T-helper 9 cell (primary cell): ENCODE measurements at regions not wholly inside any gene's neighbourhood (a gene's known extent, or its start where the extent isn't known, plus 50 kb on each side); places are given as distances from the start of the nearest gene placed in this dataset.
A peak's percentile ranks its signal among the peaks of the same experiment; 100 is the strongest.
"Not testable (repeated sequence)": the region's sequence is repeated elsewhere in the genome, so short reads cannot be mapped to it uniquely, and the experiment has no call there.

Experiments
- DNase-seq: peaks from one replicate; pipeline ENCODE4 v3.0.0-alpha.2; 2020

DNA sequence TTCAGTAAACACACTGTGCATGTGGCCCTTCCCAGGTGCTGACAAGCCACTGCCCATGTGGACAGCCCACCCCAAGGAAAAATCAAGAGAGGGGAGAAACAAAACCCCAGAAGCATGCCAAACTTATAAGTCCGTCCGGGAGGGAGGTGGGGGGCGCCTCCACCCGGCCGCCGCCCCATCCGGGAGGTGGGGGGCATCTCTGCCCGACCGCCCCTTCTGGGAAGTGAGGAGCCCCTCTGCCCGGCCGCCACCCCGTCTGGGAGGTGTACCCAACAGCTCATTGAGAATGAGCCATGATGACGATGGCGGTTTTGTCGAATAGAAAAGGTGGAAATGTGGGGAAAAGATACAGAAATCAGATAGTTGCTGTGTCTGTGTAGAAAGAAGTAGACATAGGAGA, 53.8 kb upstream of the C2CD4B start:
- DNase-seq, result no peak

DNA sequence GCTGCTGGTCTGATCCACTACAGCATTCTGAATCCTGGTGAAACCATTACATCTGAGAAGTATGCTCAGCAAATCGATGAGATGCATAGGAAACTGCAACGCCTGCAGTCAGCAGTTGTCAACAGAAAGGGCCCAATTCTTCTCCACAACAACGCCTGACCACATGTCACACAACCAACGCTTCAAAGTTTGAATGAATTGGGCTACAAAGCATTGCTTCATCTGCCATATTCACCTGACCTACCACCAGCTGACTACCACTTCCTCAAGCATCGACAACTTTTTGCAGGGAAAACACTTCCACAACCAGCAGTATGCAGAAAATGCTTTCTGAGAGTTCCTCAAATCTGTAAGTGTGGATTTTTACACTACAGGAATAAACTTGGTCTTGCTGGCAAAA, 54.7 kb upstream of the C2CD4B start:
- no peak for DNase-seq

DNA sequence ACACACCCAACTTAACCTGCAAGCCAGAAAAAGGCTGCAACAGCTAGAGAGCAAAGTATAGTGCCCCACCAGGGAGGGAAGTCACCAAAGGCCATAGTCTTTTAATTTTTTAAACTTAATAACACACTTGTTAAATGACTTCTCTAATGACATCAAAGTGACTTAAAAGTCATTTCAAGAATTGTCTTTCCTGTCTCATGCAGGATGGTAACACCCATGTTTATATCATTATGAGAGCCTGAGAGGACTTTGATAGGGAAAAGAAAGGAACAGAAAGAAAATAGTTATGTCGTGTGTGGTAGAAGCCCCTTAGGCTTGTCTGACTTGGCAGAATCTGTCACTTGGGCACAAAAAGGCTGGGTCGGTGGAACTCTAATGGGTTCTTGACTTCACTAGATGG, 57.9 kb upstream of the C2CD4B start:
- DNase-seq, result no peak

DNA sequence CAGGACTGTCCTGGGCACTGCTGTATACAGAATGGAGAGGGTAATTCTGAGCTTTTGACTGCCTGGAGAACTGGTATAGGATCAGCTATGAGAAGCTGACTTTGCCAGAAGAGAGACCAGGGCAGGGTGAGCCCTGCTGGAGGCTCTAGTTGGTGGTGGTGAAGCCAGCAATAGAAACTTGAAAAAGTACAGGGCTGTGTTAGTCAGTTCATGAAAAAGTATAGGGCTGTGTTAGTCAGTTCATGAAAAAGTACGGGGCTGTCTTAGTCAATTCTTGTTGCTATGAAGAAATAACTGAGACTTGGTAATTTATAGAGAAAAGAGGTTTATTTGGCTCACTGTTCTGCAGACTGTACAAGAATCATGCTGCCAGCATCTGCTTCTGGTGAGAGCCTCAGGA, 63.5 kb upstream of the C2CD4B start:
- no peak for DNase-seq

DNA sequence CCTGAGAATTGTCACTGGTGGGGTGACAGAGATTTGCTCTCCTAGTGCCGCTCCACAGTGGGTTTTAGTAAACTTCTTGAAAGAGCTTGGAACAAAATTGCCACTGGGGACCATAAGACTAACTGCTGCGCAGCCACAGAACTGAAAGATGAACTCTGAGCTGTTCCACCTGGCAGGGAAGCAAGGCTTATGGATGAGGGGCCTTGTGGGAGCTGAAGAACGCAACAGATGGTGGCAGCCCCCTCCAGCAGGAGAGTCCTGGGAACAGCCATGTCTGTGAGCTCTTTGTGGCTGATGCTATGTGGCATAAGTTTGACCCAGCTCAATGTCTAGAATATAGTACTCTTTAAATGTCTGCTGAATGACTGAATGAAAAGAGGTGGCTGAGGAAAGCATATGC, 66.8 kb upstream of the C2CD4B start:
- no peak for DNase-seq

DNA sequence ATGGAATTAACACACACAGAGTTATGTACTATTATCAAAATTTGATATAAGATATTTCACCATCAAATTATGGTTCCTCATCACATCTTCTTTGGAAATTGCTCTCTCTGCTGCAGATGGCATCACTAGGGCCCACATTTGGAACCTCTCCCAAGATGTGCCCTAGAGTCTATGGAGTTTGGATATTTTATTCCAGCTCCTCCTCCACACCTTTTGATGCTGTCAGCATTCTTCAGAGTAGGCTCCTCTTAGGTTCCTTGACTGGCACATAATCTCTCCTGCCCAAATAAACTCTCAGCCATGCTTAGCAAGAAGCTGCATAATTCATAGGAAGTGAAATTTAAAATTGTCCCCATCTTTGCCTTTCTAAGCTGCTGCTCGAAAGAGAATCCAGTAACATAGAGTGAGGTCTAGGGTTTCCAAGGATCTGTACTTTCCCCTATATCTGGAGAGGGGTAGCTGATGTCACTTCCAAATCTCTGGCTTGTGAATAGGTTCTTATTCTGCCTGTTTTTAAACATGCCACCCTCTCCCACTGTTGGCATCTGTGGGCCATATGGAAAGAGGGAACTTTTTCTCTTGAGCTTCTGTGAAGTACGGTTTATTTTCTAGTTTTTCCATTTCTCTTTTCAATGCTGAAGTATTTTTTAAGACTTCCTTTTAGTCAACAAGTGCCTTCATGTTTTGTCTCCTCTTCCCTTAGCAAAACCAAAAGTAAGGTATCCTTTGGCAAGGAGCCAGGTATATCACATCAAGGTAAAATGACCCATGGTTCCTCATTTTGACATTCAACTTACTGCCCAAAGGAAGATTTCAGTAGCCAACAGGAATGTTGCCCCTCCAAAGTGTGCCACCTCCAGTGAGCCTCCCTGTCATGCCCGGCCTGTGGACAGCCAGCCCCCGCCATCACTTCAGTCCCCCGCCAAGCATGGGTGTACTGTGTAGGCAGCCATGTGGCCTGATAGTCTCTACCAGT, 75.3 kb upstream of the C2CD4B start:
- DNase-seq, result no peak

DNA sequence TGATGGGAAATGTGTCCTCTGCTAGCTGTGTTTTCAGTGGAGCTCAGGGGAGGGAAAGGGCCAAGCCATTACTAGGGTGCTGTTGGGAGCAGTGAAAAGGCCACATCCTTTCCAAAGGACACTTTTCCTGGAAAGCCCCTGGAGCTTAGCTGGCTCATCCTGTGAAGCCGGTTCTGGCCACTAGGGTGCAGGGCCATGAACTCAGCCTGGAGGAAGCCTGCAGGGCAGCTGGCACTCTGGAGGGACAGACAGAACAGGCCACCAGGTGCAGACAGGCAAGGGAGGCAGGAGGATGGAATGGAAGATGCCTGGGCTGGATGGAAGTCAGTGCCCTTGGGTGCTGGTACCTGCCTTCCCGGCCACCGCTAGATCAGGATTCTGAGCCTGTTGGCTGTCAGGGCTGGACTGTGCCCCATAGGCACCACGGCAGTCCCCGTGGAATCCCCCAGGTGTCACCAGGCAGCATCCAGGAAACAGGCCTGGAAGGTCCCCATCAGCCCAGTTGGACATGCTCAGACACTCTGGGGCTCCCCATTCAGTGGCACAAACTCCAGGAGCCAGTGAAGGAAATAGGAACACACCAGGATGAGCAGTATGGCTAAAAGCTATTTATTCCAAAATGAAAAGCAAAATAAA, 76.2 kb upstream of the C2CD4B start:
- no peak for DNase-seq

DNA sequence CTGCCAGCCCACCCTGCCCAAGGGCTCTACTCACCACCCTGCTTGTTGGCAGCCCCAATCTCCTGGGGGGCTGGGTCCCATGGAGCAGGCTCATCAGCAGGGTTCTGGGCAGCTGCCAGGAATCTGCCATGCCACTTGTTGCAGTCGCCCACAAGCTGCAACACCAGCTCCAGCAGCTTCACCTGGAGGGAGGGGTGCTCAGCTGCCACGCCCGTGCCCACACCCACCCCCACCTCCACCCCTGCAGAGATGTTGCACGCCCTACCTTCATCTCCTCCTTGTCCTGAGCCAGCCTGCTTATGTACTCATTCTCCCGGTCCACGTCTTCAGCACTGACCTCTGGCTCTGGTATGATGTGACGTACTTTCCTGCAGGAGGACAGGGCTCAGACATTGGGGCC, 77.9 kb upstream of the C2CD4B start:
- DNase-seq, result no peak

DNA sequence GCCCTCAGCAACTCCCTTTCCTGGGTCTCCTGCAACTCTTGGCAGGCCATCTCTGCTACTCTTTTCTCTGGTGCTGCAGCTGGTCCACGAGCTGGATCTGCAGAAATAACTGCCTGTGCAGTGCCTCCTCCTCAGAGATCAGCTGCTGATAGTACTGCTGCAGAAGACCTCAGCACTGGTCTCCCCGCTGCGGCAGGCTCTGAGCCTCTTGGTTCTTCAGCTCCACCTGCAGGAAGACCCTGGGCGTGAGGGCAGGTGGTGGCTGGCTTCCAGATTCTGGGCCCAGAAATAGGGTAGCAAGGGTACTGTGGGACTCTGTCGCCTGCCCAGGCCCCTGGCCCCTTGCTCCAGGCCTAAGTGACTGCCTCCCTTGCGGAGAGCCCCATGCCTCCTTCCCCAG, 79.7 kb upstream of the C2CD4B start:
- DNase-seq, result no peak

DNA sequence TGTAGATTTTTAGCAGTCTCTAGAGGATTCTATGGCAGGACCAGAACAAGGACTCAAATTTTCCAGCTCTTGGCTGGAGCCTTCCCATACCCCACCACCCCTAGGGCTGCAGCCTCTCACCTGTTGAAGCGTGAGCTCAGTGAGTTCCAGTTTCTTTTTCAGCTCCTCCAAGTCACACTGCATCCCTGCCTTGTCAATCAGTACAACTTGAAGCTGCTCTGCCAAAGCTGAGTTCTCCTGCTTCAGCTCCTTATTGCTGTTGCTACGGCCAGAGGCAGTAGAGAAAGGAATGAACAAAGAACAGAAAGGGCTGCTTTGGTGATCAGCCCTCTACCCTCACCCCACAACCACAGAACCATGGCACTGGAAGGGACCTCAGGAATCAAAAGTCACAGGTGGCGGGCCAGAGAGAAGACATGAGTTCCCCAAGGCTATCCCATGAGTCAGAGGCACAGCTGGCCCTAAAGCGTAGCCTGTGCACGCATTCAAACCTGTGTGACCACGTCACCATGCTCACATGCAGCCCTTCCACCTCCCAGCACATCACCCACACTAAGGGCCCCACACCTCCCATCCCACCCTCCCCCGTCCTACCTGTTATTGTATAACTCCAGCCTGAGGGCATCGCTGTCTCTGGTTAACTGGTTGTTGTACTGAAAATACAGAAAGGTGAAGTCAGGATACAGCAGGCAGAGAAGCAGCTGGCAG, 83.3 kb upstream of the C2CD4B start:
- no peak for DNase-seq

DNA sequence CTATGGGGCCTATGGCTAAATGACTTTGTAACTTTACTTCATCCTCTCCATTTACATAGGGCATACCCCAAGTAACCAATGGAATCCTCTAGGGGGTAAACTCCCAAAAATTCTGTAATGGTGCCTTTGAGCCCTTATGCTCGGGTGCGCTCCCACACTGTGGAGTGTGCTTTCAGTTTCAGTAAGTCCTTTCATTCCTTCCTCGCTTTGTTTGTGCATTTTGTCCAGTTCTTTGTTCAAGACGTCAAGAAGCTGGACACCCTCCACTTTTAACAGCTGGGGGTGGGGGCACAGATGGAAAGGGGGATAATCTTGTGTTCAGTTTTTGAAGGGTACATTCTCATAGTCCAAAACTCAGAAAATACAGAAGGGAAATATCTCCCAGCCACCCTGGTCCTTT, 84.4 kb upstream of the C2CD4B start:
- no peak for DNase-seq

DNA sequence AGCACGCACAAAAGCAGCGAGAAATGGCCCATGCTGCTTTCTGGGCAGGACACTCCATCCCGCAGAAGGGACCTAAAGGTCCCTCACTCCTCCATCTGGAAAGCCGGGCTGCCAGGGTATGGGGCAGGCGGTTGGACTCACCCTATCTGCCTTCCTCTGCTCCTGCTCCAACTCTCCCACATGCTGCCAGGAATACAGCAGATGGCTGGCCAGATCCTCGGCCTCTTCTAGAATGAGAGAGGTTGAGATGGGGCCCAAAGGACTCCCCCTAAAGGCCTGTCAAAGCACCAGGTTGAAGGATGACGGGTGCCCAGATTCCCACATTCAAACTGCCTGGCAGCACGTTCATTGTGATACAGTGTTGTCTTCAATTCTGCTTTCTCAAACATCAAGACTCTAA, 85.1 kb upstream of the C2CD4B start:
- no peak for DNase-seq

DNA sequence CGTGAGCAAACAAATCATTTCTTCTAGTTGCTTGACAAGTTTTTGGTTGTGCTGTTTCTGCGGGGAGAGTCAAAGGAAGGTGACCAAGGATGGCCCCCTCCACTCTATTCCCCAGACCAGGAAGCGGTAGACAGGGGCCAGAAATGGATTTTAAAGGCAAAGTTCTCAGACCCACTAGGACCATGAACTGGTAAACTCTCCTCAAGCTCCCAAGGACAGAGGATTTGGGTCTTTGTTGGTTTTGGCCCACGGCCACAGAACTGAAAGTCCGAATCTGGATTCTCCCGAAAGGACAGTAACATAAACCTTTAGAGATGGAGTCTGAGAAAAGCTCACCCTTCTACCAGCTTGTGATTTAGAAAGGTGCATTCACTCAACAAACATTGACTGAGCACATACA, 85.9 kb upstream of the C2CD4B start:
- DNase-seq, result no peak

DNA sequence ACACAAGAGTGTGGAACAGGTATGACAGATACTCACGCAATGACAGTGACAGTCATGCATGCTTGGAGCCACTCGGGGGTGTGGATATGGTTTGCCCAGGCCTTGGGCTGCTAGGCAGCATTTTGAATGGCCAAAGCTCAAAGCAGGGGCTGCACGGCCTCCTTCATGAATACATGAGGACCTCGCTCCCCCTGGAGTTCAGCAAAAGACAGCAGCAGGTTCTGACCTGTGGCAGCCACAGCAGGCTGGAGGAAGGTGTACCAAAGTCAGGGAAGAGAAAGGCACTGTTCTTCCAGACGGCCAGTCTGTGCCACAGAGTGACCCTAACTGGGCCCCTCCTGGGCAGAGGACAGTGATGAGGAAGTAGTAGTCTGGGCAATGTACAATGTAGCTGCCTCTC, 88.2 kb upstream of the C2CD4B start:
- DNase-seq, result no peak

DNA sequence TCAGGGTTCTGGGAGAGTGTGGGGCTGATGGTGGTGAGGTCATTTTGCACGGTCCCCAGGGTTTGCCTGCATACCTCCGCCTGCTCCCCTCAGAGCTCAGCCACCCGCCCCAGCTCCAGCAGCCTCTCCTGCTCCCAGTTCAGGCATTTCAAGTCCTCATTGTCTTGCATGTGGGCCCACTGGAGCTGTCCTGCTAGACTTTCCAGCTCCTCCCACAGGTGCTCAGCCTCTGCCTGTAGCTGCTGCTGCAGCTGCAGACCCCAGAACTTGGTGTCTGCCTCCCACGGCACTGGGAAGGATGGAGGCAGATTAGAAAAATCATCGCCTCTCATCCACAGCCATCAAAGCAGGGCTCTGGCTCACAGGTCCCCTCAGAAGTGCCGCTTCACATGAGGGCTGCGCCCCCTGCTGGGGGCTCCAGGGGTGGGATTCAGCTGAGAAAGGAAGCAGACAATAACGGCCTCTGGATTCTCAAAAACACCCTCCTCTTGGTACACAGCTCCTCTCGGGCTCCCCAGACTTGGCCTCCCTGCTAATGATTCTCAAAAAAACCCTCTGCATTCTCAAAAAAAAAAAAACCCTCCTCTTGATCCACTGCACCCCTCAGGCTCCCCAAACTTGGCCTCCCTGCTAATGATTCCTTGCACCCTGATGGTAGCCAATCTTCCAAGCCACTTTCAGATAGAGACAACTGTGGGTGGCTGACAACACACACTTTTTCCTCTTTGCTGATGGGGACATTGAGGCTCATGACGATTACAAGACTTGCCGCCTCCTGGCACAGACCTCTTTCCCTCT, 89.3 kb upstream of the C2CD4B start:
- DNase-seq, result peak; percentile 55

DNA sequence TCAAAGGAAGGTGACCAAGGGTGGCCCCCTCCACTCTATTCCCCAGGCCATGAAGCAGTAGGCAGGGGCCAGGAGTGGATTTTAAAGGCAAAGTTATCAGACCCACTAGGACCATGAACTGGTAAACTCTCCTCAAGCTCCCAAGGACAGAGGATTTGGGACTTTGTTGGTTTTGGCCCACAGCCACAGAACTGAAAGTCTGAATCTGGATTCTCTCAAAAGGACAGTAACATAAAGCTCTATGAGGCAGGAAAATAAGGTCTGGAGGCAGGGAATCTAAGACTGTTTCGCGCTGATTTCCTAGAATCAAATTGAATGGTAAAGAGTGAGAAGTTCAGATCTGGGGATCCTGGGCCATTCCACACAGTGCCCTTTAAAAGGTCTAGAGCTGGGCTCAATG, 91.3 kb upstream of the C2CD4B start:
- DNase-seq, result not testable (repeated sequence)

DNA sequence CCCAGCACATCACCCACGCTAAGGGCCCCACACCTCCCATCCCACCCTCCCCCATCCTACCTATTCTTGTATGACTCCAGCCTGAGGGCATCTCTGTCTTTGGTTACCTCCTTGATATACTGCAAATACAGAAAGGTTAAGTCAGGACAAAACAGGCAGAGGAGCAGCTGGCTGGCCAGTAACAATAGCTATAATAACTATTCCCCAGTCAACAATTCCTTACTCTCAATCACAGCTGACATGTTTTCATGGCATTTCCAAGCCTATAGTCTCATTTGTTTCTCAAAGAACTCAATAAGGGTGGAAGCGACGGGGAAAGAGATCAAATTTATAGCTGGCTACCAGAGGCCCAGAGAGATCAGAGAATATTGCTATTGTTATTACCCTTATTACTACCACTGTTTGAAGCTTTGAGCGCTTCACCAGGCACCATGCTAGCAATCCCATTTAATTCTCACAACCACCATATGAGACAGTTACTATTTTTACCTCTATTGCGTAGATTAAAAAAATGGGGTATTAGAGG, 93.0 kb upstream of the C2CD4B start:
- no peak for DNase-seq

DNA sequence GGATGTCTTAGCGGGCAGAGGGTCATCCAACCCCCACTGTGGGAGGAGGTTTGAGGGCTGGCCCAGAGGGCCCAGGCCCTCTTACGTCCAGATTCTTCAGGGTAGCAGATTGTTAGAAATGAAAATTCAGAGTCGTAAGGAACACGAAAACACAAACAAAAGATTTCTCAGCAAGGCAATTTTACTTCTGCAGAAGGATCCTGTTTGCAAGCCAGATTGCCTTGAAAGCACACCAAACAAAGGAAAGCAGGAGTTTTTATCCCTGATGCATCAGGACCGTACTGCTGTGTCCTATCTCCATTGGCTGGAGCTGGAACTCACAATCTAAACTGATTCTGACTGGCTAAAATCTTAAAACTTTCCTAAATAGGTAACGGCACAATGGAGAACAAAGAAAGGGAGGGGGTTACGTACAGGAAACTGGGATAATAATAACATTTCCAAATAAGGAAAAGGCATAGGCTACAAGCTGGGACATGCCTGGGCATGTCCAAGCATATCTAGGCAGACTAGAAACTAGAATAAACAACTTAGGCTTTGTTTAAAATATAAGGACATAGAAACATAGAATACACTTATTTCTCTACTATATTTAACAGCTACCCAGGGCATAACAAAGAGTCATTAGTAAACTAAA, 97.3 kb upstream of the C2CD4B start:
- DNase-seq, result no peak

DNA sequence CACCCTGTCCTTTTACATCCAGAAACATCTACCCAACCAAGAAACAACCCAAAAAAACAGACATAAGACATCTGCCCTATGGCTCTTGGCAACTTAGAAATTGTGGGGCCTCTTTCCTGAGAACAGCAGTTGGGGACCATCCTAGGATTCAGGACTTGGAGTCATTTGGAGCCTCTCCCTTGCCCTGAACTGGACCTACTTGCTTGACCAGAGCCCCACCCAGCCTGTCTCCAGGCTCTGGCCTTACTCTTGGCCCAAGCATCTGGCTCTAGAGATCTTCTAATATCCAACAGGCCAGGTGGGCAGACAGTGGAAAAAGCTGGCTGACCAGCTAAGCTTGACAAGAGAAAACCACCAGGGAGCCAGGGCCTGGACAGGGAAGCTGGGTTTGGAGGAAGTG, 99.1 kb upstream of the C2CD4B start:
- DNase-seq, result no peak

DNA sequence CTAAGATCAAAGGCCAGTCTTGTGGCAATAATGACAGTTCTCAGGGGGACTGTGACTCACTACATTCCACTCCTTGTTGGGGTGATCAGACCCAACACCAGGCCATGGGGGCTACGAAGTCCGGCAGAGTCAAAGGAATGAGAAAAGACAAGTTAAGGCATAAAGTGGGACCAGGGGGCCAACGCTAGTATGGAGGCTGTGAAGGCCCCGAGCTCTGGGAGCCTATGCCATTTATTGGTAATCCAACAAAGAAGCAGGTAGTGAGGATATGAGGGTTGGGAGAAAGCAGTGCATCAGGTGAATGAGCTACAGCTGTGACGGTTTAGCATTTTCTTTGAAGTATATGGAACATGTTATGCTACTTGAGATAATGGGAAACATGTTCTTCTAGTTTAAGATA, 104.4 kb upstream of the C2CD4B start:
- no peak for DNase-seq

DNA sequence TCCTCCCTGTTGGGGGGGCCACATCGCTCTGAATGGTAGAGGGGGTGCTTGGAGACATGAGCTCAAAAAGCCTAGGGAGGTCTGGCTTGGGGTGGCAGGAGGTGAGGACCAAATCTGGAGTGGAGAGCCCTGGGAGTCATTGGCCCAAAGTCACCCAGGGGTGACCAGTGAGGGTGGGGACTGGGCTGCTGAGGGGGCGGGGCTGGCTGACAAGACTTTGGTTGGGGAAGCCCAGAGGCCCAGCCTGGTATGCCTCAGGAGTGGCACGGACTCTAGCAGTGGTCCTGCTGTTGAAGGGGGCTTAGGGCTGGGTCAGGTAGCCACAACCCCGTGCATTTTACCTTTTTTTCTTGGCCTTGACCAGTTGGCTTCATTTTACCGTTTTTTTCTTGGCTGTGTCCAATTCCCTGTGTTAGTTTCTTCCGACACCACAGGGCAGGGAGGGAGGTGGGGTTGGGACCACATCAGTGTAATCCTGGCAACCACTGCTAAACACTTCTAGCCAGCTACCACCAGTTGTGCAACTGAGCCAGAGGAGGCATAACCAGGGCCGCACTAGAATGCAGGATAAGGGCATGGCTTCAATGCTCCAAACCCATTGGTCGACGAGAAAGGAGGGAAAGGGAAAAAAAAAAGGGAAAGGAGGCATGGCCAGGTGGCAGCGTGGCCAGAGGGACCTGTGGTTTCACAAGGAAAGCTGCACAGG, 105.3 kb upstream of the C2CD4B start:
- no peak for DNase-seq

DNA sequence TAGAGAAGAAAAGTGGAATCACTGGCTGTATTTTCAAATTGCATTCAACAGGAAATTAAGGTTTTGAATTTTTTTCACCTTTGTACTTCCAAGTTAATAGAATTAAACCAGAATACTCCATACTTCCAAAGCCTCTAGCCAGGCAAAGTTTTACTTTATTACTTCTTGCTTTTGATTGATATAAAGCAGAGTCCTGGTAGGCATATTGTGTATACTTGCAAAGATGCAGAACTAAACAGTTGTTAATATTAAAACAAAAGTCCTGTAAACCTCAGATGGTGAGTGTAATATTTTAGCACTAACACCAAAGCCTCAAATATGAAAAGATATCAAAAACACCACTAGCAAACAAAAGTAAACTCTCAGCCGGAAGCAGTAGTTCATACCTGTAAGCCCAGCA, 107.2 kb upstream of the C2CD4B start:
- DNase-seq, result no peak
